Osteoblast (primary cell): ENCODE measurements at regions not wholly inside any gene's neighbourhood (a gene's known extent, or its start where the extent isn't known, plus 50 kb on each side); places are given as distances from the start of the nearest gene placed in this dataset.

Source experiments
- DNase-seq: peaks from one replicate; pipeline ENCODE4 v3.0.0; 2011; ENCODE audit warnings: low spot score, mixed read lengths; ENCODE audit not compliant: insufficient read length; ENCODE audit errors: missing footprints
- H2AFZ ChIP-seq: 2 replicates; pipeline ENCODE4 v1.6.0; 2011; ENCODE audit warnings: mild to moderate bottlenecking, low read length
- H3K27ac ChIP-seq: 2 replicates; pipeline ENCODE4 v1.5.1; 2011; ENCODE audit warnings: mild to moderate bottlenecking, low read depth, low read length, moderate library complexity
- H3K27me3 ChIP-seq: 2 replicates; pipeline ENCODE4 v1.6.0; 2012; ENCODE audit warnings: mild to moderate bottlenecking, control low read depth, inconsistent platforms, low read length, moderate library complexity; ENCODE audit not compliant: insufficient read depth
- H3K36me3 ChIP-seq: 2 replicates; pipeline ENCODE4 v1.5.1; 2011; ENCODE audit warnings: mild to moderate bottlenecking, low read length, control low read depth, moderate library complexity; ENCODE audit not compliant: insufficient read depth
- H3K4me1 ChIP-seq: 2 replicates; pipeline ENCODE4 v1.5.1; 2011; ENCODE audit warnings: mild to moderate bottlenecking, low read length, control low read depth, moderate library complexity; ENCODE audit not compliant: insufficient read depth
- H3K4me2 ChIP-seq: 2 replicates; pipeline ENCODE4 v1.6.0; 2011; ENCODE audit warnings: mild to moderate bottlenecking, low read length; ENCODE audit not compliant: insufficient read depth
- H3K4me3 ChIP-seq: fragments of 200-600 bp; sonication (generic); 3 replicates; pipeline ENCODE4 v1.5.1; 2012; ENCODE audit warnings: mild to moderate bottlenecking, low read length, inconsistent platforms; ENCODE audit not compliant: insufficient read depth
- H3K79me2 ChIP-seq: 2 replicates; pipeline ENCODE4 v1.6.0; 2012; ENCODE audit warnings: mild to moderate bottlenecking, low read length, control low read depth, inconsistent platforms; ENCODE audit not compliant: insufficient read depth
- H3K9me3 ChIP-seq: 2 replicates; pipeline ENCODE4 v1.5.1; 2011; ENCODE audit warnings: low read depth, low read length, control low read depth
- H4K20me1 ChIP-seq: 2 replicates; pipeline ENCODE4 v1.6.0; 2012; ENCODE audit warnings: mild to moderate bottlenecking, low read length, control low read depth; ENCODE audit not compliant: insufficient read depth
- TF ChIP-seq, protein P1 (sequence below): IDR thresholded peaks from 2 replicates; pipeline ENCODE4 v1.5.1; 2011; ENCODE audit warnings: mild to moderate bottlenecking, low read depth, low read length, moderate library complexity; ENCODE audit errors: extremely low read depth

DNA sequence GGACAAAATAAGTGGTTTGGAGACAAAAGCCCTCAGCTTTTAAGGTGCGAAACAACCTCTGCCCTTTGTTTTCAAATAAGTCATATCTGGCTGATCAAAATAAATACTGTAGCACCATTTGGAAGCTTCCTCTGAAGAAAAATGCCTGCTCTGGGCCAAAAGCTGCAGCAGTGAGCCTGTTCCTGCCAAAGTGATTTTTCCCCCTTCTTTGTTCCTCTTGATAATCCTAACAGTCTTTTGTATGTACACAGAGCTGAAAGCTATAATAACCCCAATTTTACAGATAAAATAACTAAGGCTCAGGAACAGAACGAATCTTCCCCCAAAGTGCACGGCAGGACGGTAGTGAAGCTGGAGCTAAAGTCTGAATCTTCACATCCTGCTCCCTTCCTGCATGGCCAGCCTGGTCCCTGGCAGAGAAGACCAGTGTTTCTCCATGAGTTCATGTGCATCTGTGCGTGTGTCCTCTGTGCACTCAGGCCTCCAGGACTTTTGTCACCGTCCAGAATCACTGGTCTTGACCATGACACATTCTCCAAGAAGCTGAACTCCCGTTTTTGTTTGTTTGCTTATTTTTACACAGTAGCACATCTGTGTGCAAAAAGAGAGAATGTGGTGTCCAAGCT, 2114.1 kb upstream of the PIK3C3 start:
- no peak overlapping the region for H3K27ac ChIP-seq
- H2AFZ ChIP-seq: peak overlapping the region; percentile 53
- no peaks in the 10 kb centered on the region for H3K27me3 ChIP-seq
- H3K79me2 ChIP-seq: no peaks in the 10 kb centered on the region
- H3K4me3 ChIP-seq: peak overlapping the region; percentile 66
- TF ChIP-seq, protein P1, sequence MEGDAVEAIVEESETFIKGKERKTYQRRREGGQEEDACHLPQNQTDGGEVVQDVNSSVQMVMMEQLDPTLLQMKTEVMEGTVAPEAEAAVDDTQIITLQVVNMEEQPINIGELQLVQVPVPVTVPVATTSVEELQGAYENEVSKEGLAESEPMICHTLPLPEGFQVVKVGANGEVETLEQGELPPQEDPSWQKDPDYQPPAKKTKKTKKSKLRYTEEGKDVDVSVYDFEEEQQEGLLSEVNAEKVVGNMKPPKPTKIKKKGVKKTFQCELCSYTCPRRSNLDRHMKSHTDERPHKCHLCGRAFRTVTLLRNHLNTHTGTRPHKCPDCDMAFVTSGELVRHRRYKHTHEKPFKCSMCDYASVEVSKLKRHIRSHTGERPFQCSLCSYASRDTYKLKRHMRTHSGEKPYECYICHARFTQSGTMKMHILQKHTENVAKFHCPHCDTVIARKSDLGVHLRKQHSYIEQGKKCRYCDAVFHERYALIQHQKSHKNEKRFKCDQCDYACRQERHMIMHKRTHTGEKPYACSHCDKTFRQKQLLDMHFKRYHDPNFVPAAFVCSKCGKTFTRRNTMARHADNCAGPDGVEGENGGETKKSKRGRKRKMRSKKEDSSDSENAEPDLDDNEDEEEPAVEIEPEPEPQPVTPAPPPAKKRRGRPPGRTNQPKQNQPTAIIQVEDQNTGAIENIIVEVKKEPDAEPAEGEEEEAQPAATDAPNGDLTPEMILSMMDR: no peak
- H3K4me2 ChIP-seq: peak overlapping the region; percentile 68
- no peaks in the 10 kb centered on the region for H3K36me3 ChIP-seq
- no peaks in the 10 kb centered on the region for H3K4me1 ChIP-seq
- DNase-seq: no peak
- H3K9me3 ChIP-seq: no peaks in the 10 kb centered on the region
- H4K20me1 ChIP-seq: no peaks in the 10 kb centered on the region

DNA sequence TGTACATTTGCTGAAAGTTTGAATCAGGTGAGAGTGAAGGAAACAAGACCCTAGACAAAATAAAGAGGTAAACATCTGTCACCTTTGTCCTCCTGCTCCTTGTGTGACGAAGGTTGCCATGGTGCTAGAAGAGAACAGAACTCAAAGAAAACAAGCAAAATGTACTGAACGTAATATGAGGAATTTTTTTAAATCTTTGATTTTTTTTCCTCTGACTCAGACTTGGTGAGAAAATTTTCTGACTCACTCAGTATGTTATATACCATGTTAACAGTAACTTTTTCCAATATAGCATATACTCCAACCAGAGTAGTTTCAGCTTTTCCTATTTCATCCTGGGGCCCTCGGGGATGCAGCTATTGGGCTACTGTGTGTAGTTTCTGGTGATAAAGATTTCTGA, 2114.6 kb upstream of the PIK3C3 start:
- no peak for DNase-seq
- Histone ChIP-seq H3K4me3 (no peak overlapping the region), H3K27ac (no peak overlapping the region), H2AFZ (no peak overlapping the region), H3K4me2 (no peak overlapping the region), H3K9me3 (no peaks in the 10 kb centered on the region), H3K36me3 (no peaks in the 10 kb centered on the region), H3K79me2 (no peaks in the 10 kb centered on the region), H4K20me1 (no peaks in the 10 kb centered on the region), H3K27me3 (no peaks in the 10 kb centered on the region), H3K4me1 (no peaks in the 10 kb centered on the region)
- TF ChIP-seq, protein P1: no peak

DNA sequence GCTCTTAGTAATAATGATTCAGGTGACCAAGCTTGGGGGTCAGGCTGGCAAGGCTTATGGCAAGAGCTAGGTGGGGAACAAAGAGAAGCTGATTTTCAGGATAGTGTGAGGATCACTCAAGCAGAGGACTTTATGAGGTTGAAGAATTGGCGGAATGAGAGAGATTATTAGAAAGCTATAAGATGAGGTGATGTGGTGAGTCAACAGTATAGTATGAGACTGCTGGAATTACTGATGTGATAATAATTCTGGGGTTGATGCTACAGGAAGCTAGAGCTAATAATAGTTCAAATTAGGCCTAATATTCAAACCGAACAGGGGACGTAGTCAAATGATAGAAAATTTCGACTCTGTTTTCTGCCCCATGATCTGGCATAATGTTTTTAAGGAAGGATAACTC, 2115.3 kb upstream of the PIK3C3 start:
- no peaks in the 10 kb centered on the region for H3K36me3 ChIP-seq
- no peaks in the 10 kb centered on the region for H3K79me2 ChIP-seq
- no peak overlapping the region for H2AFZ ChIP-seq
- no peak for DNase-seq
- TF ChIP-seq, protein P1: no peak
- H3K4me3 ChIP-seq: no peak overlapping the region
- H3K27ac ChIP-seq: no peak overlapping the region
- no peaks in the 10 kb centered on the region for H4K20me1 ChIP-seq
- H3K27me3 ChIP-seq: no peaks in the 10 kb centered on the region
- H3K4me1 ChIP-seq: no peaks in the 10 kb centered on the region
- H3K4me2 ChIP-seq: no peak overlapping the region
- no peaks in the 10 kb centered on the region for H3K9me3 ChIP-seq

DNA sequence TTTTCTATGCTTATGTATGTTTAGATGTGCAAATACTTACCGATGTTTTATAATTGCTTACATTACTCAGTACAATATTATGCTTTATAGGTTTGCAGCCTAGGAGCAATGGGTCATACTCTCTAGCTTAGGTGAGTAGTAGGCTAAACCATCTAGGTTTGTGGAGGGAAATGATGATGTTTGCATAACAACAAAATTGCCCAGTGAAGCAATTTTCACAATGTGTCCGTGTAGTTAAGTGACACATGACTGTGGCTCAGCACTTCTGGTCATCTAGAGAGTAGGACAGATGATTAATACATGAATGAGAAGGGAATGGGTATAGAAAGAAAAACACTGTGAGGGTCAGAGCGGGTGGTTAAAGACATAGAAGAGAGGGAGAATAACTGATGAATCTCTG, 2116.2 kb upstream of the PIK3C3 start:
- H3K27ac ChIP-seq: no peak overlapping the region
- H3K79me2 ChIP-seq: no peaks in the 10 kb centered on the region
- no peak overlapping the region for H2AFZ ChIP-seq
- no peak overlapping the region for H3K4me3 ChIP-seq
- TF ChIP-seq, protein P1: no peak
- no peaks in the 10 kb centered on the region for H3K4me1 ChIP-seq
- H3K36me3 ChIP-seq: no peaks in the 10 kb centered on the region
- no peaks in the 10 kb centered on the region for H3K27me3 ChIP-seq
- DNase-seq: no peak
- H3K4me2 ChIP-seq: no peak overlapping the region
- H4K20me1 ChIP-seq: no peaks in the 10 kb centered on the region
- H3K9me3 ChIP-seq: no peaks in the 10 kb centered on the region
